ENCODE measurements at regions not wholly inside any gene's neighbourhood (a gene's known extent, or its start where the extent isn't known, plus 50 kb on each side); places are given as distances from the start of the nearest gene placed in this dataset.

- H3K4me2 ChIP-seq (ENCODE audit: low read depth, low read length) = no peak overlapping the region
- no peak overlapping the region for H3K23ac ChIP-seq (ENCODE audit: low read depth, low read length)
- H4K8ac ChIP-seq (ENCODE audit: low read depth in 2 of 2, low read length in 2 of 2) = no peak overlapping the region
- no peak overlapping the region for H3K27ac ChIP-seq (ENCODE audit: insufficient read depth, low read length)
- dilution Hi-C loops (cut with HindIII; ENCODE audit: low sequenced_read_pairs, unreplicated experiment) (no loop called here), intact Hi-C loops (cut with micrococcal nuclease) (no loop called here), in situ Hi-C loops (cut with MboI; ENCODE audit: low sequenced_read_pairs) (no loop called here)
- no CpG with 5 or more reads among the region's 2 CpGs for WGBS, 2 experiments (ENCODE audit: extremely low coverage in 2 of 2, insufficient read length in 1 of 2)
- no peaks in the 10 kb centered on the region for H3K9me1 ChIP-seq (ENCODE audit: insufficient read depth, low read length)
- no TSS peak for BruUV-seq (replicated peaks)
- H3K79me1 ChIP-seq (ENCODE audit: low read depth in 1 of 2, low read length in 2 of 2) = no peaks in the 10 kb centered on the region
- H3K36me3 ChIP-seq (ENCODE audit: control insufficient read depth, insufficient read depth, low read length) = no peaks in the 10 kb centered on the region
- no peak overlapping the region for H3K4me3 ChIP-seq (ENCODE audit: insufficient read depth, low read depth, low read length)
- H3K14ac ChIP-seq (replicated peaks; ENCODE audit: low read depth, low read length) = no peak overlapping the region
- no peak overlapping the region for H2BK15ac ChIP-seq (ENCODE audit: low read depth, low read length)
- POLR2A ChIA-PET (ENCODE audit: unreplicated experiment) = no interaction called here
- no peak overlapping the region for H2AK9ac ChIP-seq (replicated peaks; ENCODE audit: low read depth, low read length, poor library complexity)
- H4K5ac ChIP-seq (ENCODE audit: low read depth, low read length) = no peak overlapping the region
- H3K4ac ChIP-seq (ENCODE audit: low read depth, low read length) = no peak overlapping the region
- H4K20me1 ChIP-seq (ENCODE audit: insufficient read depth, low read length) = no peaks in the 10 kb centered on the region
- no peak overlapping the region for H2AFZ ChIP-seq (replicated peaks; ENCODE audit: low read length, poor library complexity)
- no peak overlapping the region for H3K56ac ChIP-seq (ENCODE audit: extremely low read depth, insufficient read depth, low read length)
- no peak overlapping the region for H3K18ac ChIP-seq (ENCODE audit: low read depth, low read length)
- CTCF ChIA-PET = no interaction called here
- peaks cover 5% of the 10 kb centered on the region; the same call in 1 of the 2 replicates for H3K9me3 ChIP-seq (ENCODE audit: control insufficient read depth, insufficient read depth, low read length)
- H3K27me3 ChIP-seq (ENCODE audit: control insufficient read depth, insufficient read depth, low read length) = no peaks in the 10 kb centered on the region
- no peaks in the 10 kb centered on the region for H3K4me1 ChIP-seq (ENCODE audit: control insufficient read depth, insufficient read depth, low read length)
- H2BK20ac ChIP-seq (ENCODE audit: low read depth, low read length) = no peak overlapping the region
- no peak overlapping the region for H2AK5ac ChIP-seq (ENCODE audit: low read depth, low read length)
- H2BK5ac ChIP-seq (ENCODE audit: low read depth, low read length, poor library complexity, severe bottlenecking) = no peak overlapping the region
- TF ChIP-seq ELK1 (IDR thresholded peaks at IDR 0.05; ENCODE audit: borderline replicate concordance, low read depth, low read length) (no peak), USF2 (IDR thresholded peaks at IDR 0.05; ENCODE audit: low read depth, low read length) (no peak), CEBPB (IDR thresholded peaks at IDR 0.05; ENCODE audit: low read depth, low read length) (no peak), RCOR1 (IDR thresholded peaks at IDR 0.05; ENCODE audit: insufficient replicate concordance, low read length) (no peak), MAFK (IDR thresholded peaks at IDR 0.05; ENCODE audit: low read depth, low read length) (no peak), MAZ (IDR thresholded peaks at IDR 0.05; ENCODE audit: borderline replicate concordance, low read depth, low read length) (no peak), POLR2A (IDR thresholded peaks at IDR 0.05; ENCODE audit: low read depth, low read length) (no peak), FOS (IDR thresholded peaks at IDR 0.05; ENCODE audit: low read depth, low read length) (no peak), CHD1 (IDR thresholded peaks at IDR 0.05; ENCODE audit: low read depth, low read length) (no peak), CTCF (conservative IDR thresholded peaks at IDR 0.05; ENCODE audit: low read depth, low read length) (no peak), SMC3 (IDR thresholded peaks at IDR 0.05; ENCODE audit: low read depth, low read length) (no peak), BHLHE40 (IDR thresholded peaks at IDR 0.05; ENCODE audit: low read depth, low read length) (no peak), RFX5 (IDR thresholded peaks at IDR 0.05; ENCODE audit: low read depth, low read length) (no peak)
- H4K91ac ChIP-seq (ENCODE audit: insufficient read depth, low read depth, low read length) = no peak overlapping the region
- H3K9ac ChIP-seq (ENCODE audit: low read depth, low read length) = no peak overlapping the region
- ATAC-seq (ENCODE audit: low read depth) (no peak), DNase-seq (no peak)
- H2BK120ac ChIP-seq (ENCODE audit: low read depth, low read length) = no peak overlapping the region
These were observed 669.3 kb downstream of the NLGN4X start for GRCh38 chrX:5559386-5559785.

Data from IMR-90 (cell line).